ENCODE measurements at regions not wholly inside any gene's neighbourhood (a gene's known extent, or its start where the extent isn't known, plus 50 kb on each side); places are given as distances from the start of the nearest gene placed in this dataset.

GRCh38 chr3:107208100-107208499 is 169.1 kb upstream of the CCDC54 start:
- Histone ChIP-seq H2BK5ac (ENCODE audit: low read length) (no peak overlapping the region), H4K8ac (ENCODE audit: low read depth, low read length) (no peak overlapping the region), H3K9ac (ENCODE audit: low read depth, low read length, poor library complexity) (no peak overlapping the region), H3K27ac (replicated peaks; ENCODE audit: low read length) (peak overlapping the region; percentile 66), H2AK5ac (ENCODE audit: low read depth, low read length) (no peak overlapping the region), H3K4me3 (ENCODE audit: low read length in 2 of 2) (no peak overlapping the region), H3K4me1 (ENCODE audit: control insufficient read depth in 2 of 2, insufficient read depth in 1 of 2, low read depth in 1 of 2, low read length in 2 of 2) (peaks cover 4 to 14% of the 10 kb centered on the region in 2 donors), H3K27me3 (ENCODE audit: control insufficient read depth in 3 of 3, insufficient read depth in 3 of 3, low read depth in 1 of 3, low read length in 3 of 3) (no peaks in the 10 kb centered on the region), H3K4me2 (ENCODE audit: insufficient read depth, low read length, poor library complexity, severe bottlenecking) (no peak overlapping the region), H3K4ac (ENCODE audit: low read length) (no peak overlapping the region), H3K79me1 (ENCODE audit: low read depth, low read length) (no peaks in the 10 kb centered on the region), H3K18ac (ENCODE audit: low read length) (no peak overlapping the region), H4K91ac (ENCODE audit: low read depth, low read length, poor library complexity) (no peak overlapping the region), H2AFZ (ENCODE audit: low read length) (peak overlapping the region; percentile 67), H3K36me3 (replicated peaks in 1 of 2; ENCODE audit: control insufficient read depth in 2 of 2, insufficient read depth in 2 of 2, low read length in 2 of 2) (no peaks in the 10 kb centered on the region), H3K9me3 (replicated peaks in 1 of 2; ENCODE audit: control insufficient read depth in 2 of 2, insufficient read depth in 1 of 2, low read depth in 1 of 2, low read length in 2 of 2) (no peaks in the 10 kb centered on the region), H2BK120ac (ENCODE audit: low read depth, low read length) (no peak overlapping the region), H3K14ac (ENCODE audit: low read length) (no peak overlapping the region), H2BK15ac (ENCODE audit: low read length) (no peak overlapping the region), H2BK12ac (ENCODE audit: low read length) (no peak overlapping the region), H3K23ac (ENCODE audit: low read depth, low read length, poor library complexity) (no peak overlapping the region)
- DNase-seq (ENCODE audit: low spot score), result peak; percentile 43

GRCh38 chr3:107208796-107209195 is 168.4 kb upstream of the CCDC54 start:
- no peaks in the 10 kb centered on the region for H3K79me1 ChIP-seq (ENCODE audit: low read depth, low read length)
- no peak overlapping the region for H3K4ac ChIP-seq (ENCODE audit: low read length)
- no peaks in the 10 kb centered on the region for H3K36me3 ChIP-seq (replicated peaks in 1 of 2; ENCODE audit: control insufficient read depth in 2 of 2, insufficient read depth in 2 of 2, low read length in 2 of 2)
- no peak overlapping the region for H3K4me3 ChIP-seq (ENCODE audit: low read length in 2 of 2)
- no CpG with 5 or more reads among the region's 1 CpG for WGBS, 2 donors (ENCODE audit: extremely low coverage in 2 of 2, insufficient read length in 2 of 2, insufficient replicate concordance in 1 of 2)
- H3K4me1 ChIP-seq (ENCODE audit: control insufficient read depth in 2 of 2, insufficient read depth in 1 of 2, low read depth in 1 of 2, low read length in 2 of 2), result peaks cover 4 to 14% of the 10 kb centered on the region in 2 donors
- H3K9me3 ChIP-seq (replicated peaks in 1 of 2; ENCODE audit: control insufficient read depth in 2 of 2, insufficient read depth in 1 of 2, low read depth in 1 of 2, low read length in 2 of 2), result no peaks in the 10 kb centered on the region
- H3K18ac ChIP-seq (ENCODE audit: low read length), result no peak overlapping the region
- H3K9ac ChIP-seq (ENCODE audit: low read depth, low read length, poor library complexity), result no peak overlapping the region
- H3K14ac ChIP-seq (ENCODE audit: low read length), result no peak overlapping the region
- H3K27me3 ChIP-seq (ENCODE audit: control insufficient read depth in 3 of 3, insufficient read depth in 3 of 3, low read depth in 1 of 3, low read length in 3 of 3), result no peaks in the 10 kb centered on the region
- H2BK120ac ChIP-seq (ENCODE audit: low read depth, low read length), result no peak overlapping the region
- no peak overlapping the region for H4K8ac ChIP-seq (ENCODE audit: low read depth, low read length)
- no peak overlapping the region for H3K23ac ChIP-seq (ENCODE audit: low read depth, low read length, poor library complexity)
- no peak overlapping the region for H2AK5ac ChIP-seq (ENCODE audit: low read depth, low read length)
- no peak overlapping the region for H4K91ac ChIP-seq (ENCODE audit: low read depth, low read length, poor library complexity)
- H3K4me2 ChIP-seq (ENCODE audit: insufficient read depth, low read length, poor library complexity, severe bottlenecking), result no peak overlapping the region
- H2BK15ac ChIP-seq (ENCODE audit: low read length), result no peak overlapping the region
- H3K27ac ChIP-seq (replicated peaks; ENCODE audit: low read length), result no peak overlapping the region
- no peak overlapping the region for H2AFZ ChIP-seq (ENCODE audit: low read length)
- no peak overlapping the region for H2BK5ac ChIP-seq (ENCODE audit: low read length)
- H2BK12ac ChIP-seq (ENCODE audit: low read length), result no peak overlapping the region
- DNase-seq (ENCODE audit: low spot score), result no peak

DNA sequence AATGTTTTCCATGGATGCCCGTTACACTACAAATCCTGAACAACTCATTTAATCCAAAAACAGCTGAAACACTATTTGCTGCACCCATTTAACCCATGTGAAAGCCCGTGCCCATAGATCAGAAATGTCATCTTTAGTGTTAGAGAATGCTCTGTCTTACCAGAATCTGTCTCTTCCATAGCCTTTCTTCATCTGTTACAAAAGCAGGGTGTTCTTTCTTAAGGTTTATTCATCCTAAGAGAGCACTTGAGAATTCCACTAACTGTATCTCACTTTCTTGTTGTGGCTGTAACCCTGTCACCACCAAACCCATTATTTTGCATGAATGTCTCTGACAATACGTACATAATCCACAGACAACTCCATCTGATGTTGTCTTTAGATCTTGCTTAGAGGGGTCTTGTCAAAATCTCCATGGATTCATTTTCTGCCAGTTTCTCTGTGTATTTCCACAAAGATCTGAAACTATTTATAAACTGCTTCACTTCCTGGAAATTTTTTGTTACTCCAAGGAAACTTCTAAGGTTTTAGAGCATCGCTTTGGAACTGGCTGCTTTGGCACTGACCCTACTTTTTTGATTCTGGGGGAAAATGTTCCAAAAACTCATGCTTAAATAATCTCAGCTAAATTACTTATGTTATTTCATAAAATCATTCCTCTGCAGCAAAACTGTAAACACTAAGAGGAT is 167.8 kb upstream of the CCDC54 start:
- no peak overlapping the region for H3K18ac ChIP-seq (ENCODE audit: low read length)
- no peak overlapping the region for H3K4ac ChIP-seq (ENCODE audit: low read length)
- no peak for DNase-seq (ENCODE audit: low spot score)
- peaks cover 0 to under 1% of the 10 kb centered on the region in 2 donors for H3K9me3 ChIP-seq (replicated peaks in 1 of 2; ENCODE audit: control insufficient read depth in 2 of 2, insufficient read depth in 1 of 2, low read depth in 1 of 2, low read length in 2 of 2)
- H3K4me3 ChIP-seq (ENCODE audit: low read length in 2 of 2), result no peak overlapping the region
- H3K23ac ChIP-seq (ENCODE audit: low read depth, low read length, poor library complexity), result no peak overlapping the region
- H3K27ac ChIP-seq (replicated peaks; ENCODE audit: low read length), result no peak overlapping the region
- H3K14ac ChIP-seq (ENCODE audit: low read length), result no peak overlapping the region
- no peak overlapping the region for H2BK12ac ChIP-seq (ENCODE audit: low read length)
- H3K36me3 ChIP-seq (replicated peaks in 1 of 2; ENCODE audit: control insufficient read depth in 2 of 2, insufficient read depth in 2 of 2, low read length in 2 of 2), result no peaks in the 10 kb centered on the region
- no peak overlapping the region for H2BK15ac ChIP-seq (ENCODE audit: low read length)
- H2BK5ac ChIP-seq (ENCODE audit: low read length), result no peak overlapping the region
- H3K79me1 ChIP-seq (ENCODE audit: low read depth, low read length), result no peaks in the 10 kb centered on the region
- no peak overlapping the region for H4K8ac ChIP-seq (ENCODE audit: low read depth, low read length)
- H2AFZ ChIP-seq (ENCODE audit: low read length), result no peak overlapping the region
- no peak overlapping the region for H3K9ac ChIP-seq (ENCODE audit: low read depth, low read length, poor library complexity)
- H3K4me1 ChIP-seq (ENCODE audit: control insufficient read depth in 2 of 2, insufficient read depth in 1 of 2, low read depth in 1 of 2, low read length in 2 of 2), result peaks cover 4 to 14% of the 10 kb centered on the region in 2 donors
- H3K4me2 ChIP-seq (ENCODE audit: insufficient read depth, low read length, poor library complexity, severe bottlenecking), result no peak overlapping the region
- H2BK120ac ChIP-seq (ENCODE audit: low read depth, low read length), result no peak overlapping the region
- H4K91ac ChIP-seq (ENCODE audit: low read depth, low read length, poor library complexity), result no peak overlapping the region
- WGBS, 2 donors (ENCODE audit: extremely low coverage in 2 of 2, insufficient read length in 2 of 2, insufficient replicate concordance in 1 of 2), result no CpG with 5 or more reads among the region's 4 CpGs
- H3K27me3 ChIP-seq (ENCODE audit: control insufficient read depth in 3 of 3, insufficient read depth in 3 of 3, low read depth in 1 of 3, low read length in 3 of 3), result no peaks in the 10 kb centered on the region
- no peak overlapping the region for H2AK5ac ChIP-seq (ENCODE audit: low read depth, low read length)

DNA sequence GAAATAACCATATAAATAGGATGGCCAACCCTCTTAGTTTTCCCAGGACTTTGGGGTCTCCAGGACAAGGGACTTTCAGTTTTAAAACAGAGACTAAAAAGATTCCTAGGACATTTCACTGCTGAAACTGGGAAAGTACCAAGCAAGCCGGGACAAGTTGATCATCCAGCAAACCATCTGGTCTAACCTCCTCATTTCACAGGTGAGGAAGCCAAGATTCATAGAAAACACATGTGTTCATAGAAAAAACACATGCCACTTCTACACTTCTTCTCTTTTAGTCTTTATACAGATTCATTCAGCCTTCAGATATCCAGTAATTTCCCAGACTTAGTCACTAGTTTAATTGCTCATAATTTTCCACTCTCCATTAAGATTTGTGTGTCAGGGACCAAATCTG is 165.6 kb upstream of the CCDC54 start:
- no peaks in the 10 kb centered on the region for H3K79me1 ChIP-seq (ENCODE audit: low read depth, low read length)
- H3K27me3 ChIP-seq (ENCODE audit: control insufficient read depth in 3 of 3, insufficient read depth in 3 of 3, low read depth in 1 of 3, low read length in 3 of 3), result no peaks in the 10 kb centered on the region
- no peak overlapping the region for H4K8ac ChIP-seq (ENCODE audit: low read depth, low read length)
- H2AK5ac ChIP-seq (ENCODE audit: low read depth, low read length), result no peak overlapping the region
- no peak overlapping the region for H3K14ac ChIP-seq (ENCODE audit: low read length)
- no peak overlapping the region for H2BK5ac ChIP-seq (ENCODE audit: low read length)
- no peak overlapping the region for H2BK120ac ChIP-seq (ENCODE audit: low read depth, low read length)
- H3K18ac ChIP-seq (ENCODE audit: low read length), result no peak overlapping the region
- no peak overlapping the region for H2BK12ac ChIP-seq (ENCODE audit: low read length)
- H3K4me1 ChIP-seq (ENCODE audit: control insufficient read depth in 2 of 2, insufficient read depth in 1 of 2, low read depth in 1 of 2, low read length in 2 of 2), result peaks cover 4 to 14% of the 10 kb centered on the region in 2 donors
- peaks cover 0 to 7% of the 10 kb centered on the region in 2 donors for H3K9me3 ChIP-seq (replicated peaks in 1 of 2; ENCODE audit: control insufficient read depth in 2 of 2, insufficient read depth in 1 of 2, low read depth in 1 of 2, low read length in 2 of 2)
- no peak overlapping the region for H3K9ac ChIP-seq (ENCODE audit: low read depth, low read length, poor library complexity)
- no peaks in the 10 kb centered on the region for H3K36me3 ChIP-seq (replicated peaks in 1 of 2; ENCODE audit: control insufficient read depth in 2 of 2, insufficient read depth in 2 of 2, low read length in 2 of 2)
- no peak overlapping the region for H3K4me2 ChIP-seq (ENCODE audit: insufficient read depth, low read length, poor library complexity, severe bottlenecking)
- no peak overlapping the region for H3K27ac ChIP-seq (replicated peaks; ENCODE audit: low read length)
- H3K4ac ChIP-seq (ENCODE audit: low read length), result no peak overlapping the region
- H2AFZ ChIP-seq (ENCODE audit: low read length), result no peak overlapping the region
- H3K4me3 ChIP-seq (ENCODE audit: low read length in 2 of 2), result no peak overlapping the region
- no peak overlapping the region for H4K91ac ChIP-seq (ENCODE audit: low read depth, low read length, poor library complexity)
- no peak for DNase-seq (ENCODE audit: low spot score)
- H3K23ac ChIP-seq (ENCODE audit: low read depth, low read length, poor library complexity), result no peak overlapping the region
- no CpG with 5 or more reads among the region's 1 CpG for WGBS, 2 donors (ENCODE audit: extremely low coverage in 2 of 2, insufficient read length in 2 of 2, insufficient replicate concordance in 1 of 2)
- H2BK15ac ChIP-seq (ENCODE audit: low read length), result no peak overlapping the region

All from neuronal stem cell (in vitro differentiated cells).